ENCODE measurements at regions not wholly inside any gene's neighbourhood (a gene's known extent, or its start where the extent isn't known, plus 50 kb on each side); places are given as distances from the start of the nearest gene placed in this dataset.
A peak's percentile ranks its signal among the peaks of the same experiment; 100 is the strongest.

DNA sequence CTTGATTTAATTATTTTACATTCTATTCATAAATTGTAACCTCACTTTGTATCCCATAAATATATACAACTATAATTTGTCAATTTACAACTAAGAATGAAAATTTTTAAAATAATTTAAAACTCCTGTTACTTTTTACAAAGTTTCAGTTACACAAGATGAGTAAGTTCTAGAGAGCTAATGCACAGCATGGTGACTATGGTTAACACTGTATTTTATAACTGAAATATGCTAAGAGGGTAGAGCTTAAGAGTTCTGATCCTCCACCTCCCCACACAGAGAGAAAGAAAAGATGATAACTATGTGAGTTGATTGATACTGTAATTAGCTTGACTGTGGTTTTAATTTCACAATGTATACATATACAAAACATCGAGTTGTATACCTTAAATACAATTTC is 412.5 kb upstream of the DDI1 start:
- DNase-seq (ENCODE audit: low read depth), result no peak

DNA sequence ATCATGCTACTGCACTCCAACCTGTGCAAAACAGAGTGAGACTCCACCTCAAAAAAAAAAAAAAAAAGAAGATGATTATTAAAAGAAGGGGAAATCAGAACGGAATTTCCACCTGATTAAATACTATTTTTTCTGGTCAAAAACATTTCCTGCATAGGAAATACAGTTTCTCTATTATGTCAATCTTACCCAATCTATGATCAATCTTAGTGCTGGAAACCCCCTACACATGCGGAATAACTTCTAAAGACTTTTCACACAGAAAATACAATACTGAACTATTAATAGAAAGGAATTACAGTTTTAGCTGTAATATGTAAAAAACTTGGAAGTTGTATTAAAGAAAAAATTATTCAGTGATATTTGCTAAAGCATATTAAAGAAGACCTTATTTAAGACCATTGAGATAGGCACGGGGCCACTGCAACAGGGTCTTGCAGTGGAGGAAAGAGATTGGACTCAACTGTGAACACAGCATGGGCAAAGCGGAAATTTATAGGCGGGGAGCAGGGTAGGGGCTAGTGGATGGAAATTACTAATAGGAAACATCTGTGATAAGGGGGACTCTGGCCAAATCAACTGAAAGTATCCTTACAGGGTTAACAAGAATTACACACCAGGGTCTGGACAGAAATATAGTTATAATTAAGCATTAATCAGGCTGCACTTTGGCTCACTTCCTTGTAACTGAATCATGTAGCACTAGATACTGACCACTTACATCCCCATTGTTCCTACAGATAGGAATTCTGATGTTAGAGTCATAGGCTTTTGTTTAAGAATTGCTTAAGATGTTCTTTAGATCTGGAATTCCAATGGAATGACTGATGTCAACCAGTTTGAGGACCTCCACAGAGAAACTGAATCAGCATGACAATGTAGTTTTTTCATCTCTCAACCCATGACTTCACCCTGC is 411.5 kb upstream of the DDI1 start:
- DNase-seq (ENCODE audit: low read depth), result peak; percentile 98

DNA sequence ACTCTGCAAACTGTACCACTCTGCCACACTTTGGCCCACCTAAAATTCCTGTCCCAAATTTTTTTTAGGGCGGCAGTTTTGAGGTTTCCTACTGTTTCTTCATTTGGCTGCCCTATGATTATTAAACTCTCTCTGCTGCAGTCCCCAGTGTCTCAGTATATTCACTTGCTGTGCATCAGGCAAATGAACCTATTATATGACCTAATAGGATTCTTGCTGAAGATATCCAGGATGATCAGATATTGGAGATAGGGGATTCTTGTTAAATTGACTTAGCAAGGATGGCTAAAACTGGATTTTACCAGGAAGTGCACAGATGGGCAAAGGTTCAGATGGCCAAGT is 410.8 kb upstream of the DDI1 start:
- DNase-seq (ENCODE audit: low read depth), result no peak

DNA sequence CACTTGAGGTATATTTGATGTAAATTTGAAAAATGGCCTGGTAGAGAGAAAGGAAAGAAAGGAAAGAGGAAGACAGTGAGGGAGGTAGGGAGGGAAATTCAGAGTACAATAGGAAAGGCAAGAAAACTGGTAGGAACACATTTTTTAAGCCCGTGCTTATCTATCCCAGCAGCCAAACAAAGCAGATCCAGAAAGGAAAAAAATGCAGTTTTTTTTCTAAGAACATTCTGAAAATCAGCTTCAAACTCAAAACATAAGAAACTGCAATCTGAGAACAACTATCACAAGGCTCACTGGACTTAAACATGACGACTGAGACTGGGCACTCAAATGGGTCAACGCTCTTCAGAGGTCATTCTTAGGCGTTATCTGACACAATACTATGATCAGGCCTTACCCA is 408.3 kb upstream of the DDI1 start:
- DNase-seq (ENCODE audit: low read depth), result no peak

DNA sequence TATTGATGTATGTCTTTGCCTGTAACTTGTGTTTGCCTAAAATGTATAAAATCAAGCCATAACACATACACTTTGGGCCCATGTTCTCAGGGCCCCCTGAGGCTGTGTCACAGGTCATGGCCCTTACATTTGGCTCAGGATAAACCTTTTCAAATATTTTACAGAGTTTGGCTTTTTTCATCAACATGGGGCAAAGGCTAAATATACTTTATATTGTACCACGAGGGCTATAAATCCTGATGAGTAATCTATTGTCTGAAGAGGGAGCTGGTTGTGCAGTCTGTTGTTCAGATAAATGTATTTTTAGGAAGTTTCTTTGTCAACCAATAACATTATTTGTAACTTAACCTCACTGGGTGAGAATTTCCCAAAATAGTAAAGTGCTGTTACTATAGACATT is 404.6 kb upstream of the DDI1 start:
- peak; percentile 21 for DNase-seq (ENCODE audit: low read depth)

DNA sequence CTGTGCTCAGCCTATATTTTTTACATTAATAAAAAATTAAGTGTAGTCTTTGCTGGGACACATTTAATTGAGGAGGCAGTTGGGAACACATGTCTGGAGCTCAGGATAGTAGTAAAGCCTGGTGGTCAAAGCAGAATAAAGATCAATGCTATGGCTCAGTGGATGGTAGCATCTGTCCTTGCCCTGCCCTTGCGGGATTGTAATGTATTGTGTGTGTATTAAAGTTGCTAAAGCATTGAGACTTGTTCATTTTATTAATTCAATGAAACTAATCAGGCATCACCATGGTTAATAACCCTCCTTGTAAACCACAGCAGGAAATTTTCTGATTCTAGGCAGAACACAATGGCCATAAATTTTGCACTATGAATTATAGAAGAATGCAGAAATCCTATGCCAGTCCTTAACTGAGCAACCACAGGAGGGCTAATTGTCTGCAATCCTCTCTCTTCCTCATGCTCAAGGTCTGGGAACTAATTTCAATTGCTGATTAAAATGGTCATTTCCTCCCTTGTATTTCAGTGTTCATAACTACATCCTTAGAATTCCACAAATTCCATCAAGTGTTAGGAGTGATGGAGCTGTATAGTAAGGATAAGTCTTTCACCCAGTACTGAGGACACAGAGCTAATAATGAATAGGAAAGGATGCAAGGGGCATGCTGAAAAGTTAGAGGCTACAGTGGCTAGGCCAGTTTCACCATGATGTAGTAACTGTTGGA is 403.2 kb upstream of the DDI1 start:
- peak; percentile 25 for DNase-seq (ENCODE audit: low read depth)

DNA sequence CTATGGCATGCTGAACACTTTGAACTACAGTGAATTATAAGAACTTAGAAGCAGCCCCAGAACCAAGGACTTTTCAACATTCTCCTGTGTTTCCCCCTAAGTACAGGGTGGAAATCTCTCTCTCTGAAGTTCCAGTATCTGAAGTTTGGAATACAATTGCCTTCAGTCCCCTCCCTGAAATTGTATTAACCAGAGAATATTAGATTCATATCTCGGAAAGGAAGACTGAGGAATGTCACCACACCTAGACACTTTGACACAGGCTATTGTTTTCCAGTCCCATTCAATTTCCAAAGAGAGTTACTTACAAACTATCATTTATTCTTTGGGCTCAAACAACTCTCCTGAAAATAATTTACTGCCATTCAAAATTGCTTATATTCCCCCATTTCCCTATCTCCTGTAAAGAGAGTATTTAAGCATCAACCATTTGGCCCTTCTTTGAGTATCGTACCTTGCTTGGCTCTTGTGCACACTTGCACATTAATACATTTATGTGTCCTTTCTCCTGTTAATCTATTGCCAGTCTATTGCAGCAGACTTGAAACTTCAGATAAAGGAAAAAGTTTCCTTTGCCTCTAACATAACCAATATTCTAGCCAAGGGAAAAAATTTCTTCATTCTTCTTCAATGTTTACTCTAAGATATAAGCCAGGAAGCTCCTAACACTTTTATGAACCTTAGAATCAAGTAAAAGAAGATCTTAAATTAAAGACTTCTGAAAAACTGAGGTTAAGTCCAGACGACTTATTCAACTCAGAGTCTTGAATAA is 402.4 kb upstream of the DDI1 start:
- DNase-seq (ENCODE audit: low read depth), result no peak

DNA sequence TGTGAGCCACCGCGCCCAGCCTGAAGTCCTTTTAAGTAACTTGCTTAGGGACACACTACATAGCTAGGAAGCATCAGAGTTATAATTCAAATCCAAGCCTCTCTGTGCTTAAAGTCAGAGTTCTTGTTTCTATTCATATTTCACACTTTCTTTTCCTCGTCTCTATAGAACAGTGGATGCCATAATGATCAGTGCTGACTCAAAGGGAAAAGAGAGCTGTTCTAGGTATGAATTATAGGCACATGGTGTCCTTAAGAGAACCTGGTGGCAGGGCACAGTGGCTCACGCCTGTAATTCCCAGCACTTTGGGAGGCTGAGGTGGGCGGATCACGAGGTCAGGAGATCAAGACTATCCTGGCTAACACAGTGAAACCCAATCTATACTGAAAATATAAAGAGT is 400.2 kb upstream of the DDI1 start:
- no peak for DNase-seq (ENCODE audit: low read depth)

DNA sequence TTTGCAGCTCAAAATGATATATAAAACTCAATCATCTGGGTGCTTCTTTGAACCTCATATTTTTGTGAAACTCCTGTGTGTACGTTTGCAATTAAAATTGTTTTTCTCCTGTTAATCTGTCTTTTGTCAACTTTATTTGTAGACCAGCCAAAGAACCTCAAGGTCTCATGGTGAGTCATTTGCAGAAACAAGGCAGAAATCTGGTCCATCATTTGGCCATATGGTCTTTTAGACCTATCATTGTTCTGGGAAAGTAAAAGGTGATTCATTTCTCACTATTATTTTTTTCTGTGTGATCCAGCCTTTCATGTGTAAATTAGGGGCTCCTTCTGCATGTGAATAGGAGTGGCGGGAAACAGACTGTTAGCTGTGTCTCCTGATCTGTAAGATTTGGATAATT is 399.1 kb upstream of the DDI1 start:
- peak; percentile 82 for DNase-seq (ENCODE audit: low read depth)

DNA sequence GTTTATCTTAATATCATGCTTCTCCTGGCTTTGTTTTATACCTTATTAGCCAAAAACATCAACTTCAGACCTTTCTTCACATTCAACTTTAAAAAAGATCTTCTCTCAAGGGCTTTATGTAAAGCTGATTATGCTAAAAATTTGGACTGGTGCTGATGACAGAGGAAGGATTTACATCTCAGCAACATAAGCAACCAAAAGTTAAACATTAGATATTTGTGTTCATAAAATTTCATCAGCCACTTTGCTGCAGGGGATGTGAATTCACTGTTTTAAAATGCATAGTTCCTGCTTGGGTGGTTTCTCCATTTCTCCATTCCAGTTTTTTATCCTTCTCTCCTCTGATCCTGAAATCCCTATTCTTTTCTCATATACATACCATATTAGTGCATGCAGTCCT is 398.6 kb upstream of the DDI1 start:
- no peak for DNase-seq (ENCODE audit: low read depth)

DNA sequence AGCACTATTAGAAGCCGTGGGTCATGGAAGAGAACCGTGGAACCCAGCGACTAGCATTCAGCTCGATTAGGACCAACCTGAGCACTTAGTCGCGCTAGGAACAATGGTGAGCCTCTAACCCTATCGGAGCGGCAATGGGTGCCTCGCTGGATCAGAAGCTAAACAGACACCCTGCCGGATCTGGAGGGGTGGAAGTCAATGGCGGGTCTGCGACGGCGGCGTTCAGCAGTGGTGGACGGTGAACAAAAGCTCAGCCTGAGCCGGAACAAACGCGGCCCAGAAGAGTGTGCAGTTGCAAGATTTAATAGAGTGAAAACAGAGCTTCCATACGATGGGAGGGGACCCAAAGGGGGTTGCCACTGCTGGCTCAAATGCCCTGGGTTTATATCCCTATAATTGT is 391.8 kb upstream of the DDI1 start:
- no peak for DNase-seq (ENCODE audit: low read depth)

DNA sequence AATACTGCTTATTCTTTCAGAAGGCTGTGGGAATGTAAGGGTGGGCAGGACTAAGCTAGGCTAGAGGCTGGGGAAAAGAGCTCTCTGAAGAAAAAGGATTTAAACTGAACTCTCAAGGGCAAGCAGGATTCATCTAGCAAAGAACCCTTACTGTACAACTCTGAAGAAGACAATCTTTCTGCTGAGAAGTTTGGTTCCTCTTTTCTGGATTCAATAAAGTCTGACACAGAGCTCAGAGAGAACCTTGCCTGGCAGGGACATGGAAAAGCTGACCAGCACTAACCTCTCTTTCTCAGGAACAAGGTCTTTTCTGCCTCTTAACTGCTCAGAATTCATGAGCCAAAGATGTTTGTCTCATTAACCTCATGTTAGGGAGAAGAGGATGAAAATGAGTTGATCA is 388.4 kb upstream of the DDI1 start:
- no peak for DNase-seq (ENCODE audit: low read depth)

DNA sequence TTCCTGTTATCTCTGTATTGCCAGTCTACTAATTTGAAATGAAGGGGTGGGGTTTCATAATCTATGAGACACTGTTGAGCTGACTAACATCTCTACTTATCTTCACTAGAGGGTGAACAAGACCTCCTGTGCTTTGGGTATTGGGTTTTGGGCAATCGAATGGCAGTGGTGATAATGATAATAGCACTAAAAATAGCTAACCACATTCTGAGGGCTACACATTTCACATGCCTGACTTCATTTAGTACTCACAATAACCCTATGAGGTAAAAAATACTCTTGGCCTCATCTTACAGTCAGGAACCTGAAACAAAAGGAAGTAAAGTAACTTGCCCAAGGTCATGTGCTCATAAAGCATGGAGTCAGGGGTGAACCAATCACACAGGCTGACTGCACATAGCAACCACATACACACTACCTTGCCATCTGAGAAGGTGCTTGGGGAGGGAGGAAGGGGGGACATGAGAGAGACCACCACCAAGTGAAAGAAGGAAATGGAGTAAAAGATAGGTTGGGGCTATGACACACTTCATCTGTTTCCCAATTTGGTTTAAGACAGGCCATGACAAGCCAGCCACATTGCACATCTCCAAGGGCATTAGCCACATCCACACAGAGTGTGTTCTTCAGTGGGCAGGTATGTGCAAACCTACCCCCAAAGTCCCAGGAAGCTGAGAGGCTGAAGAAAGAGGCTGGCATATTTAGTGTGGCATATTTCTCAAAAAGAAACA is 387.6 kb upstream of the DDI1 start:
- DNase-seq (ENCODE audit: low read depth), result peak; percentile 23

DNA sequence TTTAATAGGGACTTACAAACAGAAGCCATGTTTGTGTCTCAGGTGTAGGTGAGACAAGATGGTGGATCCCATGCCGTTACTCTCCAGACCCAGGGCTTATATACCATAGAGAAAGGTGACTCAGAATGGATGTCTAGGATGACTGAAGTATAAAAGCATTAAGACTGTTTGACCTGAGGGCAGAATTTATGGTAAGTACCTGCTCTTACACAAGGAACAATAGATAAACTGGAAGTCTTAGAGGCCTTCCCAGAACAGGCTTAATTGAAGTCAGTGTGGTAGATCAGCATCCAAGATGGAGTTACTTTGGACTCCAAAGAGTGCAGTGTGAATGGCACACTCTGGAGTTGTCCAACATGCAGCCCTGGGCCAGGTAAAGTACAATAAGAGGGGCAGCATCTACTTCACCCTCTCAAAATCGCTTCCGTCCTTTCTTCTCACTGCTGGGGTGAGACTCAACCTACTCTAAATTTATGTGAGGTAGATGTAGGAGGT is 387.0 kb upstream of the DDI1 start:
- no peak for DNase-seq (ENCODE audit: low read depth)

DNA sequence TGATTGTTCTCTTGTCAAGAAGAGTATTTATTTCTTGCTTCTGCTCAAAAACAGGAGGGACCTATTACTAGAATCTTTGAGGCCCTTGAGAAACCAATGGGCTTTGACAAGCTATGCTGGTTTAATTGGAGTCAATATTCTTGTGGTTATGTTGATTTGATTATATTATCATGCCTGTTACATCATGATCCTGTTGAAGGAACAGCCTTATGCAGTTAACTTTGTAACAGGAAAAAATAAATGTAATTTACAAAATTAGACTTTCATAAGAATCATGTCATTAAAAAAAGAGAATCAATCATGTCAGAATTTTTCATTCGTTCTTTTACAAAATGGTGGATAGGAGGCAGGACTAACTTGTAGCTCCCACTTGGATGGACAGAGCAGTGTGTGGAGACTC is 386.1 kb upstream of the DDI1 start:
- no peak for DNase-seq (ENCODE audit: low read depth)

DNA sequence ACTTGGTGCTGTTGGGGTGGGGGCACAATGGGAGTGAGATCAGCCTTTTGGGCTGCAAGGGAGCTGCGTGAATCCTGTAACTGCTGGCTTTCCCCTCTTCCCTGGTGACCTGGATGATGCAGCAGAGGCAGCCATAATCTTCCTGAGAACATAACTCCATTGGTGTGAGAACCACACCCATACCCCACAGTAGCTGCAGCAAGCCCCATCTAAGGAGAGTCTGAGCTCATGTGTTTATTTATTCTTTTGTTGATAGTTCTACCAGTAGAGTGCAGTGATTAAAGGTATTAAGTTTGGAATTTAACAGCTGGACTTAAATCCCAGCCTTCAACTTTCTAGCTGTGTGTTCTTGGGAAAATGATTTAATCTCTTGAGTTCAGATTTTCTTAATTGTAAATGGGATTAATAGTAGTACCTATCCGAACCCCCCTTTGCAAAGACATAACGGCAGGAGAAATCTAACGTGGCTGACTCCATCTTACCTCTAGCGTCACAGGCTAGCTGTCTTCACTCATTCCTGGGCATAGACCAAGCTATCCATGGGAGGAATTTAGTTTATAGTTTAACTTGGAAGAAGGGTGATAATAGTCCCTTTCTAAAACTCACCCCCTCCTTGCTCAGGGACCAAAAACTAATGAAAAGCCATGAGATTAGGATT is 385.0 kb upstream of the DDI1 start:
- no peak for DNase-seq (ENCODE audit: low read depth)

DNA sequence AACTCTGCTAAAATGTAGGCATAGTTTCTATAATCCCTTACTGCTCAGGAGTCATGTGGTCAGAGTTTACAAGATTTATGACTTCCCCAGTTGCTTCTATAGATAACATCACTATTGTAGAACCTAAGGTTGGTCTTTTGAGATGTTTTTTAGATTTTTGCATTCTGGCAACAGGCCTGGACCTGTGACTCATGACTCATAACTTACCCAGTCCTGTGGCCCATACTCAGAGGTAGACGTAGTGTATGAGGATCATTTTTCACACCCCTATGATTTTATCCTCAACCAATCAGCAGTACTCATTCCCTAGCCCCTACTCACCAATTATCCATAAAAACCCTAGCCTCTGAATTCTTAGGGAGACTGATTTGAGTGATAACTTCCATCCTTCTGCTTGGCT is 384.4 kb upstream of the DDI1 start:
- peak; percentile 76 for DNase-seq (ENCODE audit: low read depth)

DNA sequence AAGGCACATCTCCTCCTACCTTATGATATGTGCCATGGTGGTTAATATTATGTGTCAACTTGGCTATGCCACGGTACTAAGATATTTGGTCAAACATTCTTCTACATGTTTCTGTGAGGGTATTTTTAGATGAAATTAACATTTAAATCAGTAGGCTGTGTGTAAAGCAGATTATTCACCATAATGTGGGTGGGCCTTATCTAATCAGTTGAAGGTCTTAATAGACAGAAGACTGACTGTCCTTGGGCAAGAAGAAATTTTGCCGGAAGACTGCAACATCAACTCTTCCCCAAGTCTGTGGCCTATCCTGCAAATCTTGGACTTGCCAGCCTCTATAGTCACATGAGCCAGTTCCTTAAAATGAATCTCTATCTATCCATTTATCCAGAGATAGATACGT is 380.1 kb upstream of the DDI1 start:
- DNase-seq (ENCODE audit: low read depth), result no peak

DNA sequence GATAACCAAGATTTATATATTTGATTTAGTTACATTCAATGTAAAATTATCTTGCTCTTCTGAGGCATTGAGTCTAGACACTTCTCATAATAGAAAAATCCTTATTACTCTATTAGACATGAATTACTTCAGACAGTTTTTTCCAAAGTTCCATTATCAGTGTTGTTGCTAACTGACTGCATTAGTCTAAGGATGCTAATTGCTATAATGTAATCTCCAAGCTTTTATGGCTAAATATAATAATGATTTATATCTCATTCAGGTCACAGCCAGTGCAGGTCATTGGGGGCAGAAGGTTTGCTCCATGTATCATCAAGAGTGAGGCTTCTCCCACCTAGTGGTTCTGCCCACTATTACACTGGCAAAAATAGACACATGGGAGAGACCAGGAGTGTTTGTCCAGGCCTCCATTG is 377.2 kb upstream of the DDI1 start:
- DNase-seq (ENCODE audit: low read depth), result peak; percentile 28

DNA sequence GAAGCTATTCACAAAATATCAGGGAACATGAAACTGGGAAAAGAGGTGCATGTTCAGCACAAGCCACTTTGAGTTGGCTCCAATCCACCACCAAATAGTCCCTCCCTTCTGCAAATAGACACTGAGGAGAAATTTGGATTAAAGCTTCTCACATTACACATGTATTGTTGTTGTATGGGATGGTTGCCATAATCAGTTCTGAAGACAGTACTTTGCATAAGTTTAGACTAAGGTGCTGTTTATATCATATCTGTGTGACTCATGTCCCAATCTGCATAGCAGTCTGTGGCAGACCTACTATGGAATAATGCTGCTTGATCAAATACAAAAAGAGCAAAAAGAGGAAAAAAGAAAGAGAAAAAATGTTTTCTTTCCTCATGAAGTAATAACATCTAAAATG is 376.7 kb upstream of the DDI1 start:
- no peak for DNase-seq (ENCODE audit: low read depth)

DNA sequence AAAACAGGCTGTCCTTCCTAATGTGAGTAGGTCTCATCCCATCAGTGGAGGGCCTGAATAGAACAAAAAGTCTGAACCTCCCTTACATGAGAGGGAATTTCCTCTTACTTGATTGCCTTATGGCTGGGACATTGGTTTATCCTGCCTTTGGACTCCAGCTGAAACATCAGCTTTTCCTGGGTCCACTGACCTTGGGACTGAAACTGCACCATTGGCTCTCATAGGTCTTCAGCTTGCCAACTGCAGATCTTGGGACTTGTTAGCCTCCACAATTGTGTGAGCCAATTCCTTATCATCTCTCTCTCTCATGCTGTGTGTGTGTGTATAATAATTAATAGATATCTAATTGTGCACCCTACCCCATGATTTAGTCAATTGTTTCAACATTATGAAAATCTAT is 375.3 kb upstream of the DDI1 start:
- DNase-seq (ENCODE audit: low read depth), result no peak

Data from HT1080 (cell line).